Bronchial epithelial cell (primary cell): ENCODE measurements at regions not wholly inside any gene's neighbourhood (a gene's known extent, or its start where the extent isn't known, plus 50 kb on each side); places are given as distances from the start of the nearest gene placed in this dataset.

Source experiments
- DNase-seq: peaks from one replicate; pipeline ENCODE4 v3.0.0-alpha.2; 2010; ENCODE audit warnings: low read depth
- FAIRE-seq: peaks from 2 replicates; lab custom pipeline; 2011; peaks lifted over from hg19 to GRCh38; lab: Jason Lieb, UNC
- H3K27me3 ChIP-seq: 2 replicates; pipeline ENCODE4 v1.5.1; 2011; ENCODE audit warnings: low read length; ENCODE audit not compliant: control insufficient read depth, insufficient read depth
- H3K36me3 ChIP-seq: 2 replicates; pipeline ENCODE4 v1.5.1; 2011; ENCODE audit warnings: low read length; ENCODE audit not compliant: control insufficient read depth, insufficient read depth
- H3K4me3 ChIP-seq: 2 replicates; pipeline ENCODE4 v1.5.1; 2011; ENCODE audit warnings: mild to moderate bottlenecking, low read depth, low read length, control low read depth
- TF ChIP-seq, protein P1 (sequence below): IDR thresholded peaks from 2 replicates; pipeline ENCODE4 v1.5.1; 2011; ENCODE audit warnings: mild to moderate bottlenecking, moderate library complexity, low read length, control low read depth, inconsistent platforms; ENCODE audit not compliant: insufficient read depth, severe bottlenecking

DNA sequence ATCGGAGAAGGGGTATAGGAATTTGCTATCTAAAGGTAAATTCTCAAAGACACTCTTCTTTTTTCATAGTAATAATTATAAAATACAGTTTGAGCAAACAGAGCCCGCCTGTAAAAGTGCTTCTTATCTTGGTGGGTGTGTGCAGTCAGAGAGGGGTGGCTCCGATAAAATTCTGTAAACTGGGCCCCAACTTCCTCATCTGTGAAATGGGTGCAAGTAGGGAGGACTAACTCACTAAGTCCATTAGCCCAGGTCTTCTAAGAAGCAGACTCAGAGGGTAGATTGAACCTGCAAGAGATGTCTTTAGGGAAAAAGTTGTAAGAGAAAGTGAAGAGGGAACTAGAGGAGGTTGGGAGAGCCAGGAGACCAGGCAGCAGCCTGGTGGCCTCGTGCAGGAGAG is 245.8 kb upstream of the RREB1 start:
- TF ChIP-seq, protein P1, sequence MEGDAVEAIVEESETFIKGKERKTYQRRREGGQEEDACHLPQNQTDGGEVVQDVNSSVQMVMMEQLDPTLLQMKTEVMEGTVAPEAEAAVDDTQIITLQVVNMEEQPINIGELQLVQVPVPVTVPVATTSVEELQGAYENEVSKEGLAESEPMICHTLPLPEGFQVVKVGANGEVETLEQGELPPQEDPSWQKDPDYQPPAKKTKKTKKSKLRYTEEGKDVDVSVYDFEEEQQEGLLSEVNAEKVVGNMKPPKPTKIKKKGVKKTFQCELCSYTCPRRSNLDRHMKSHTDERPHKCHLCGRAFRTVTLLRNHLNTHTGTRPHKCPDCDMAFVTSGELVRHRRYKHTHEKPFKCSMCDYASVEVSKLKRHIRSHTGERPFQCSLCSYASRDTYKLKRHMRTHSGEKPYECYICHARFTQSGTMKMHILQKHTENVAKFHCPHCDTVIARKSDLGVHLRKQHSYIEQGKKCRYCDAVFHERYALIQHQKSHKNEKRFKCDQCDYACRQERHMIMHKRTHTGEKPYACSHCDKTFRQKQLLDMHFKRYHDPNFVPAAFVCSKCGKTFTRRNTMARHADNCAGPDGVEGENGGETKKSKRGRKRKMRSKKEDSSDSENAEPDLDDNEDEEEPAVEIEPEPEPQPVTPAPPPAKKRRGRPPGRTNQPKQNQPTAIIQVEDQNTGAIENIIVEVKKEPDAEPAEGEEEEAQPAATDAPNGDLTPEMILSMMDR = no peak

GRCh38 chr6:6863970-6864639 is 243.7 kb upstream of the RREB1 start:
- TF ChIP-seq, protein P1 = no peak
- no peaks in the 10 kb centered on the region for H3K36me3 ChIP-seq
- H3K4me3 ChIP-seq = no peak overlapping the region
- no peak for FAIRE-seq
- DNase-seq = no peak
- no peaks in the 10 kb centered on the region for H3K27me3 ChIP-seq

More for the DNA sequence above, 245.8 kb upstream of the RREB1 start:
- DNase-seq = no peak
- FAIRE-seq = no peak
- Histone ChIP-seq H3K4me3 (no peak overlapping the region), H3K27me3 (no peaks in the 10 kb centered on the region), H3K36me3 (no peaks in the 10 kb centered on the region)

DNA sequence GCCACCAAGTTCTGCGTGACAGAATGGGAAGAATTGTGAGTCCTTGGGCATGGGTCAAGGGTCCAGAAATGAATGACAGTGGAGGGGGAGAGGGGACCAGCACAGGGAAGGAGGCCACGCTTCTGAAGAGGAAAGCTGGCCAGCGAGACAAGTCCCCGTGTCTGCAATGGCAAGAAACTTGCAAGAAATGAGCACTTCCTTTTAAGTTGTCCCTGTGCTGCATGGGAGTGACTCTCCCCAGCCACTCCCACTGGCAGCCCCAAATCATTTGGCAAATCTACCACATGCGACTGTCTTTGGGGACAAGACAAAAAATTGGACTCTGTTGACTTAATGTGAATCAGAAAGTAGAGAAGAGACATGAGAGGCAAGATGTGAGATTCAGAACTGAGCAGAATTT is 242.2 kb upstream of the RREB1 start:
- TF ChIP-seq, protein P1 = no peak
- no peaks in the 10 kb centered on the region for H3K27me3 ChIP-seq
- FAIRE-seq (no peak), DNase-seq (no peak)
- H3K4me3 ChIP-seq = no peak overlapping the region
- H3K36me3 ChIP-seq = no peaks in the 10 kb centered on the region

DNA sequence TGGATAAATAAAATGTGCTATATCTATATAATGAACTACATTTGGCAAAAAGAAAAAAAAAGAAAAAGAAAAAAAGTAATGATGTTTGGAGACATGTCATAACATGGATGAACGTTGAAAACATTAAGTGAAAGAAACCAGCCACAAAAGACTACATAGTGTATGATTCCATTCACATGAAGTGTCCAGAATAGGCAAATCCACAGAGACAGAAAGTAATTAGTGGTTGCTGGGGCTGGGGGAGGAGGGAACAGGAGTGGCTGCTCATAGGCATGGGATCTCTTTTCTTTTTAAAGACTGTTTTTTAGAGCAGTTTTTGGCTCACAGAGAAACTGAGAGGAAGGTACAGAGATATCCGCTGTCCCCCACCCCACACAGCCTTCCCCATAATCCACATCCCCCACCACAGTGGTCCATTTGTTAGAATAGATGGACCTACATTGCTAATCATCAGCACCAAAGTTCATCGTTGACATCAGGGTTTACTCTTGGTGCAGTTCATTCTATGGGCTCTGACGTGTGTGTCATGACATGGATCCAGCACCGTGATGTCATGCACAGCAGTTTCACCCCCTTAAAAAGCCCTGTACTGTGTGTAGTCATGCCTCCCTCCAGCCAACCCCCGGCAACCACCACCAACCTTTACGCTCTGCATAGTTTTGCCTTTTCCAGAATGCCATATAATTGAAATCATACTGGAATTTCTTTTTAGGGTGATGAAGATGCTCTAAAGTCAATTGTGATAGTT is 240.9 kb upstream of the RREB1 start:
- FAIRE-seq (peak; percentile 89), DNase-seq (no peak)
- H3K36me3 ChIP-seq = no peaks in the 10 kb centered on the region
- TF ChIP-seq, protein P1 = no peak
- no peaks in the 10 kb centered on the region for H3K27me3 ChIP-seq
- H3K4me3 ChIP-seq = no peak overlapping the region

DNA sequence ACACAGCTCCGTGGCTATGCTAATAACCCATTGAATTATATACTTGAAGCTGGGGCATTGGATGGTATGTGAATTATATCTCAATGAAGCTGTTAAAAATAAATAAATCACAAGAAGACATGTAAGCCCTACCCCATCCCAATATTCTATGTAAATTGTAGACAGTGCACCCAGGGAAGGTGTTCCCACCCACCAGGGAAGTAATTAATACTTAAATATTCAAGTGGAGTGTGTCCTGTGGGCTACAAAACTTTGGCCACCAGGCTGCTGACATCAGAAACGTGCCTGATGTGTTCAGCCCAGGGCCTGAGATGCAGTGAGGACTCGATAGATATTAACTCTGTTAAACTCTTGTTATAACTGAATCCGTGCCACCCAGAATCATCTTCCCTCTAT is 240.4 kb upstream of the RREB1 start:
- Histone ChIP-seq H3K36me3 (no peaks in the 10 kb centered on the region), H3K27me3 (no peaks in the 10 kb centered on the region), H3K4me3 (no peak overlapping the region)
- DNase-seq (no peak), FAIRE-seq (no peak)
- TF ChIP-seq, protein P1 = no peak
